Fibroblast of lung (primary cell): ENCODE measurements at regions not wholly inside any gene's neighbourhood (a gene's known extent, or its start where the extent isn't known, plus 50 kb on each side); places are given as distances from the start of the nearest gene placed in this dataset.

ENCODE experiments used
- DNase-seq, 2 donors: peaks; one replicate each; pipeline versions ENCODE4 v3.0.0 to v3.0.0-alpha.2; 2010; ENCODE audit warnings: low read depth in 2 of 2
- H2AFZ ChIP-seq: 2 replicates; pipeline ENCODE4 v1.5.1; 2012; ENCODE audit warnings: low read length, control low read depth, inconsistent platforms
- H3K27ac ChIP-seq: 2 replicates; pipeline ENCODE4 v1.5.1; 2011; ENCODE audit warnings: low read length, control low read depth; ENCODE audit not compliant: insufficient read depth
- H3K27me3 ChIP-seq: 2 replicates; pipeline ENCODE4 v1.5.1; 2011; ENCODE audit warnings: mild to moderate bottlenecking, low read length; ENCODE audit not compliant: control insufficient read depth, insufficient read depth
- H3K36me3 ChIP-seq: 2 replicates; pipeline ENCODE4 v1.5.1; 2011; ENCODE audit warnings: low read length; ENCODE audit not compliant: control insufficient read depth, insufficient read depth
- H3K4me1 ChIP-seq: 2 replicates; pipeline ENCODE4 v1.5.1; 2011; ENCODE audit warnings: low read length; ENCODE audit not compliant: control insufficient read depth, insufficient read depth; ENCODE audit errors: extremely low read depth
- H3K4me2 ChIP-seq: 2 replicates; pipeline ENCODE4 v1.5.1; 2011; ENCODE audit warnings: low read length, control low read depth; ENCODE audit not compliant: insufficient read depth; ENCODE audit errors: extremely low read depth
- H3K4me3 ChIP-seq, 4 experiments: fragments of 200-600 bp in 1 of 4; sonication (generic) in 1 of 4; replicated peaks in 1 of 4; 2 replicates each; pipeline ENCODE4 v1.5.1; 2011 to 2016; ENCODE audit warnings: low read length in 4 of 4, low read depth in 3 of 4, mild to moderate bottlenecking in 3 of 4, control low read depth in 2 of 4, inconsistent platforms in 1 of 4, mixed read lengths in 1 of 4; ENCODE audit not compliant: insufficient read depth in 1 of 4; ENCODE audit errors: control extremely low read depth in 1 of 4
- H3K79me2 ChIP-seq: 2 replicates; pipeline ENCODE4 v1.5.1; 2012; ENCODE audit warnings: mild to moderate bottlenecking, low read length, inconsistent platforms; ENCODE audit not compliant: control insufficient read depth, insufficient read depth
- H3K9ac ChIP-seq: 2 replicates; pipeline ENCODE4 v1.5.1; 2011; ENCODE audit warnings: mild to moderate bottlenecking, low read length, control low read depth; ENCODE audit not compliant: insufficient read depth
- H3K9me3 ChIP-seq: 2 replicates; pipeline ENCODE4 v1.5.1; 2012; ENCODE audit warnings: low read depth, low read length; ENCODE audit not compliant: control insufficient read depth, insufficient read depth
- H4K20me1 ChIP-seq: 2 replicates; pipeline ENCODE4 v1.5.1; 2011; ENCODE audit warnings: low read length; ENCODE audit not compliant: control insufficient read depth, insufficient read depth; ENCODE audit errors: extremely low read depth
- EZH2 ChIP-seq: IDR thresholded peaks from 2 replicates; pipeline ENCODE4 v1.5.1; 2012; ENCODE audit warnings: low read length, control low read depth, mild to moderate bottlenecking; ENCODE audit errors: missing control alignments
- TF ChIP-seq, protein P1 (sequence below), 2 donors: IDR thresholded peaks in 1 of 2; conservative IDR thresholded peaks in 1 of 2; 1 replicate in 1 of 2; 2 replicates in 1 of 2; pipeline ENCODE4 v1.5.1; 2011 to 2012; ENCODE audit warnings: low read length in 2 of 2, control low read depth in 1 of 2, inconsistent platforms in 1 of 2, low read depth in 1 of 2, mild to moderate bottlenecking in 1 of 2

DNA sequence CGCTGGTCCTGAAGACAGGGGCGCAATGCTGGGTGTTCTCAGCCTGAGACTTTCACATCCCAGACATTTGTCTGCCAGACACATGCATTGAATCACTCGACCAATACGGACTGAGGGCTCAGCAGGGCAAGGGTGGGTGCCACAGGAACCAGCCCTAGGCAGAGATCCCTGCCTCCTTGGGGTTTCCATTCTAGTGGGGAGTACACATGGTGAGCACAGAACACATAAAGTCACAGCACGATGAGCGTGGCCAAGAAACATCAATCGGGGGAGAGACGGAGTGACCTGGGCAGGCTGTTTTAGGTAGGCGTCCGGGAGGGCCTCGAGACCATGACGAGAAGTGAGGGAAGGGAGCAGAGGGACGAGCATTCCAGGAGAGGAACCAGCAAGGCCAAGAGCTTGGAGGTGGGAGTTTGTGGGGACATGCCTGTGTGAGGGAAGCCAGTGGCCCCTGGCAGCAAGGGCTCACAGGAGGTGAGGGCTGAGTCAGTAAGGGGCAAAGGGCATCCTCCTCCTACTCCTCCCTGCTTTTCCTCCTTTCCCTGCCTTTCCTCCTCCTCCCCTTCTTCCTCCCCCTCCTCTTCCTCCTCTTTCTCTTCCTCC is 126.3 kb upstream of the PEG3 start:
- no peaks in the 10 kb centered on the region for H3K79me2 ChIP-seq
- H4K20me1 ChIP-seq = no peaks in the 10 kb centered on the region
- no peak overlapping the region for H3K4me2 ChIP-seq
- no peaks in the 10 kb centered on the region for H3K9me3 ChIP-seq
- H3K36me3 ChIP-seq = no peaks in the 10 kb centered on the region
- no peak for DNase-seq
- no peaks in the 10 kb centered on the region for H3K27me3 ChIP-seq
- TF ChIP-seq, protein P1, sequence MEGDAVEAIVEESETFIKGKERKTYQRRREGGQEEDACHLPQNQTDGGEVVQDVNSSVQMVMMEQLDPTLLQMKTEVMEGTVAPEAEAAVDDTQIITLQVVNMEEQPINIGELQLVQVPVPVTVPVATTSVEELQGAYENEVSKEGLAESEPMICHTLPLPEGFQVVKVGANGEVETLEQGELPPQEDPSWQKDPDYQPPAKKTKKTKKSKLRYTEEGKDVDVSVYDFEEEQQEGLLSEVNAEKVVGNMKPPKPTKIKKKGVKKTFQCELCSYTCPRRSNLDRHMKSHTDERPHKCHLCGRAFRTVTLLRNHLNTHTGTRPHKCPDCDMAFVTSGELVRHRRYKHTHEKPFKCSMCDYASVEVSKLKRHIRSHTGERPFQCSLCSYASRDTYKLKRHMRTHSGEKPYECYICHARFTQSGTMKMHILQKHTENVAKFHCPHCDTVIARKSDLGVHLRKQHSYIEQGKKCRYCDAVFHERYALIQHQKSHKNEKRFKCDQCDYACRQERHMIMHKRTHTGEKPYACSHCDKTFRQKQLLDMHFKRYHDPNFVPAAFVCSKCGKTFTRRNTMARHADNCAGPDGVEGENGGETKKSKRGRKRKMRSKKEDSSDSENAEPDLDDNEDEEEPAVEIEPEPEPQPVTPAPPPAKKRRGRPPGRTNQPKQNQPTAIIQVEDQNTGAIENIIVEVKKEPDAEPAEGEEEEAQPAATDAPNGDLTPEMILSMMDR (conservative IDR thresholded peaks at IDR 0.05 in 1 of 2, IDR thresholded peaks at IDR 0.05 in 1 of 2; ENCODE audit: low read depth in 1 of 2, low read length in 2 of 2) = no peak
- no peak for TF ChIP-seq EZH2
- H3K4me1 ChIP-seq = no peaks in the 10 kb centered on the region
- no peak overlapping the region for H3K4me3 ChIP-seq
- no peak overlapping the region for H3K27ac ChIP-seq
- H3K9ac ChIP-seq = no peak overlapping the region
- no peak overlapping the region for H2AFZ ChIP-seq

DNA sequence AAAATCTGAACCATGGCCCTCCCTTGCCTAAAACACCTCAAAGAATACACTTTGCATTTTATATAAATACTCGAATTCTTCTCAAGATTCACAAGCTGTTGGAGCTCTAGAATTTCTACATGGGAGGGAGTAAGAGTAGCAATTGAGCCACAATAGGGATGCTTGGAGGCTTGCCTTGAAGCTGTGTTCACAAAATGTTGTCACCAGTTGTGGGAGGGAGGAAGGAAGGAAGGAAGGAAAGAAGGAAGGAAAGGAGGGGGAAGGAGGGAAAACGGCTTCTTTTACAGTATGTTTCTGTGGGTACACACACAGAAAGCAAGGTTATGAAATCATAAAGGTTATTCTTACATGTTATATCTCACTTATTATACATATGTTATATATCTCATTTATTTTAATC is 128.6 kb upstream of the PEG3 start:
- DNase-seq = no peak
- H2AFZ ChIP-seq = no peak overlapping the region
- H3K4me3 ChIP-seq = no peak overlapping the region
- no peak overlapping the region for H3K4me2 ChIP-seq
- H4K20me1 ChIP-seq = no peaks in the 10 kb centered on the region
- TF ChIP-seq, protein P1 (conservative IDR thresholded peaks at IDR 0.05 in 1 of 2, IDR thresholded peaks at IDR 0.05 in 1 of 2; ENCODE audit: low read depth in 1 of 2, low read length in 2 of 2) = no peak
- TF ChIP-seq EZH2 = no peak
- H3K36me3 ChIP-seq = no peaks in the 10 kb centered on the region
- no peak overlapping the region for H3K9ac ChIP-seq
- no peak overlapping the region for H3K27ac ChIP-seq
- no peaks in the 10 kb centered on the region for H3K4me1 ChIP-seq
- H3K27me3 ChIP-seq = no peaks in the 10 kb centered on the region
- no peaks in the 10 kb centered on the region for H3K79me2 ChIP-seq
- no peaks in the 10 kb centered on the region for H3K9me3 ChIP-seq

DNA sequence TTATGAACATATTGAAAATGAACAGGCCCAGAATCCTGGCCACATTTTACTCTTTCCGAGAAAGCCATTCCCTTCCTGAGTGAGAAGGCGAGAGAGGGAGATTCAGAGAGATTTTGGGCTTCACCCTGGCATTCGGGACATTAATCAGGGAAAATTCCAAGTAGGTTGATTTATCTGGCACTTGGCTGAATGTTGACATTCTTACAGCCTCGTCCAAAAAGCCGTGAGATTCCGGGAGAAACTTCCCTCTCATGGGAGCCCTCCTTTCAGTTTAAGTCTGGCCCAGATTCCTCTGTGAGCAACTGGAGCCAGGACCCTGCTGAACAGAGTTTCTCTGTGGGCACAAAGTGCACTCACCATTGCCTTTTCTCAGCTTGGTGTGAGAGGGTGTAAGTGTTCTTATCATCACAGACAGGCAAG is 129.2 kb upstream of the PEG3 start:
- no peak overlapping the region for H3K9ac ChIP-seq
- H3K4me1 ChIP-seq = no peaks in the 10 kb centered on the region
- no peak overlapping the region for H3K4me2 ChIP-seq
- no peaks in the 10 kb centered on the region for H3K79me2 ChIP-seq
- H3K9me3 ChIP-seq = no peaks in the 10 kb centered on the region
- H3K27ac ChIP-seq = no peak overlapping the region
- H2AFZ ChIP-seq = no peak overlapping the region
- no peaks in the 10 kb centered on the region for H3K27me3 ChIP-seq
- H3K4me3 ChIP-seq = no peak overlapping the region
- TF ChIP-seq EZH2 = no peak
- no peaks in the 10 kb centered on the region for H3K36me3 ChIP-seq
- no peak for DNase-seq
- H4K20me1 ChIP-seq = no peaks in the 10 kb centered on the region
